GM12874 (cell line): ENCODE measurements at regions not wholly inside any gene's neighbourhood (a gene's known extent, or its start where the extent isn't known, plus 50 kb on each side); places are given as distances from the start of the nearest gene placed in this dataset.

Experiments used
- CTCF ChIP-seq: IDR thresholded peaks from 2 replicates; pipeline ENCODE4 v1.5.1; 2011; ENCODE audit warnings: low read depth, mild to moderate bottlenecking, control low read depth, low read length, moderate library complexity; ENCODE audit not compliant: insufficient read depth

GRCh38 chr5:107303171-107303968, 367.4 kb downstream of the EFNA5 start:
- no peak for TF ChIP-seq CTCF

GRCh38 chr5:107302441-107302840, 368.3 kb downstream of the EFNA5 start:
- no peak for TF ChIP-seq CTCF

GRCh38 chr5:107301999-107302398, 368.7 kb downstream of the EFNA5 start:
- TF ChIP-seq CTCF: no peak

GRCh38 chr5:107300721-107301327, 369.9 kb downstream of the EFNA5 start:
- no peak for TF ChIP-seq CTCF

GRCh38 chr5:107296572-107296971, 374.2 kb downstream of the EFNA5 start:
- no peak for TF ChIP-seq CTCF

- TF ChIP-seq CTCF: no peak
Observed at GRCh38 chr5:107295914-107296313, 374.8 kb downstream of the EFNA5 start.

- no peak for TF ChIP-seq CTCF
Observed at GRCh38 chr5:107294669-107295068, 376.1 kb downstream of the EFNA5 start.
